WTC11 (cell line): ENCODE measurements at regions not wholly inside any gene's neighbourhood (a gene's known extent, or its start where the extent isn't known, plus 50 kb on each side); places are given as distances from the start of the nearest gene placed in this dataset.

ENCODE experiments used
- ATAC-seq: fragments of 200-7000 bp; cut with Tn5 transposase; 2 replicates; pipeline ENCODE4 v1.10.0; 2021; ENCODE audit warnings: mild to moderate bottlenecking, moderate library complexity
- CTCF ChIA-PET: fragments of 300-600 bp; sonication (Branson Sonifier 250); formaldehyde crosslinking; loops from one replicate; lab custom pipeline; 2021; ENCODE audit warnings: antibody characterized with exemption; lab: Charles Lee
- POLR2A ChIA-PET: fragments of 350-600 bp; sonication (Branson Sonifier 250); formaldehyde crosslinking; loops from one replicate; lab custom pipeline; 2021; ENCODE audit warnings: antibody characterized with exemption; lab: Charles Lee
- DNase-seq: peaks from one replicate; pipeline ENCODE4 v3.0.0; 2021; ENCODE audit warnings: low spot score
- H3K27ac Mint-ChIP-seq: 2 replicates; pipeline ENCODE4 v1.8.0; 2021; ENCODE audit warnings: mixed read lengths
- H3K27me3 Mint-ChIP-seq: 2 replicates; pipeline ENCODE4 v1.8.0; 2021; ENCODE audit warnings: low read depth, mild to moderate bottlenecking, moderate library complexity, mixed read lengths
- H3K36me3 Mint-ChIP-seq: 2 replicates; pipeline ENCODE4 v1.8.0; 2021; ENCODE audit warnings: mixed read lengths
- H3K4me1 Mint-ChIP-seq: 2 replicates; pipeline ENCODE4 v1.8.0; 2022; ENCODE audit warnings: mixed read lengths
- H3K4me3 Mint-ChIP-seq: 2 replicates; pipeline ENCODE4 v1.8.0; 2021; ENCODE audit warnings: mild to moderate bottlenecking, moderate library complexity, mixed read lengths
- H3K9me3 Mint-ChIP-seq: 2 replicates; pipeline ENCODE4 v1.8.0; 2021; ENCODE audit warnings: mixed read lengths
- FOXP1 ChIP-seq: sonication (generic); formaldehyde crosslinking; IDR thresholded peaks from 2 replicates; pipeline ENCODE4 v1.8.0; 2022; ENCODE audit warnings: missing genetic modification reagents, mild to moderate bottlenecking, moderate library complexity, borderline replicate concordance
- IRF2 ChIP-seq: sonication (generic); formaldehyde crosslinking; IDR thresholded peaks from 2 replicates; pipeline ENCODE4 v1.8.0; 2022; ENCODE audit warnings: low read depth, missing genetic modification reagents, borderline replicate concordance
- MYBL2 ChIP-seq: sonication (generic); formaldehyde crosslinking; IDR thresholded peaks from 2 replicates; pipeline ENCODE4 v1.8.1; 2023; ENCODE audit warnings: mild to moderate bottlenecking, moderate library complexity, missing genetic modification reagents
- NFATC4 ChIP-seq: fragments of 250-450 bp; sonication (Bioruptor Pico); IDR thresholded peaks from 2 replicates; pipeline ENCODE4 v1.9.0; 2021; ENCODE audit warnings: mild to moderate bottlenecking
- RELA ChIP-seq: sonication (generic); formaldehyde crosslinking; IDR thresholded peaks from 2 replicates; pipeline ENCODE4 v1.8.1; 2022; ENCODE audit warnings: missing genetic modification reagents, mild to moderate bottlenecking, borderline replicate concordance
- RORB ChIP-seq: fragments of 250-450 bp; sonication (Bioruptor Pico); IDR thresholded peaks from 2 replicates; pipeline ENCODE4 v1.9.0; 2021; ENCODE audit warnings: mild to moderate bottlenecking
- SMAD3 ChIP-seq: sonication (generic); formaldehyde crosslinking; IDR thresholded peaks from 2 replicates; pipeline ENCODE4 v1.8.0; 2022; ENCODE audit warnings: missing genetic modification reagents, mild to moderate bottlenecking, borderline replicate concordance
- TEAD1 ChIP-seq: sonication (generic); formaldehyde crosslinking; IDR thresholded peaks from 2 replicates; pipeline ENCODE4 v1.8.0; 2022; ENCODE audit warnings: mild to moderate bottlenecking, missing genetic modification reagents
- ZBTB21 ChIP-seq: sonication (generic); formaldehyde crosslinking; IDR thresholded peaks from 2 replicates; pipeline ENCODE4 v1.8.1; 2023; ENCODE audit warnings: mild to moderate bottlenecking, missing genetic modification reagents, borderline replicate concordance
- ZNF416 ChIP-seq: fragments of 250-450 bp; sonication (Bioruptor Pico); IDR thresholded peaks from 2 replicates; pipeline ENCODE4 v1.9.0; 2021; ENCODE audit warnings: mild to moderate bottlenecking, inconsistent platforms
- TF ChIP-seq, protein P1 (sequence below): sonication (generic); formaldehyde crosslinking; IDR thresholded peaks from 2 replicates; pipeline ENCODE4 v1.8.0; 2022; ENCODE audit warnings: mild to moderate bottlenecking, missing genetic modification reagents
- TF ChIP-seq, protein P2 (sequence below): sonication (generic); formaldehyde crosslinking; IDR thresholded peaks from 2 replicates; pipeline ENCODE4 v1.8.1; 2023; ENCODE audit warnings: mild to moderate bottlenecking, missing genetic modification reagents, borderline replicate concordance
- TF ChIP-seq, protein P3 (sequence below): fragments of 250-450 bp; sonication (Bioruptor Pico); IDR thresholded peaks from 2 replicates; pipeline ENCODE4 v1.8.0; 2021; ENCODE audit warnings: mild to moderate bottlenecking
- TF ChIP-seq, protein P4 (sequence below): sonication (generic); formaldehyde crosslinking; IDR thresholded peaks from 2 replicates; pipeline ENCODE4 v1.8.1; 2023; ENCODE audit warnings: mild to moderate bottlenecking, moderate library complexity, missing genetic modification reagents
- TF ChIP-seq, protein P5 (sequence below): sonication (generic); formaldehyde crosslinking; IDR thresholded peaks from 2 replicates; pipeline ENCODE4 v1.8.0; 2023; ENCODE audit warnings: missing genetic modification reagents, mild to moderate bottlenecking, borderline replicate concordance
- TF ChIP-seq, protein P6 (sequence below): fragments of 200-600 bp; IDR thresholded peaks from 2 replicates; pipeline ENCODE4 v1.8.0; 2022; ENCODE audit warnings: antibody characterized with exemption

DNA sequence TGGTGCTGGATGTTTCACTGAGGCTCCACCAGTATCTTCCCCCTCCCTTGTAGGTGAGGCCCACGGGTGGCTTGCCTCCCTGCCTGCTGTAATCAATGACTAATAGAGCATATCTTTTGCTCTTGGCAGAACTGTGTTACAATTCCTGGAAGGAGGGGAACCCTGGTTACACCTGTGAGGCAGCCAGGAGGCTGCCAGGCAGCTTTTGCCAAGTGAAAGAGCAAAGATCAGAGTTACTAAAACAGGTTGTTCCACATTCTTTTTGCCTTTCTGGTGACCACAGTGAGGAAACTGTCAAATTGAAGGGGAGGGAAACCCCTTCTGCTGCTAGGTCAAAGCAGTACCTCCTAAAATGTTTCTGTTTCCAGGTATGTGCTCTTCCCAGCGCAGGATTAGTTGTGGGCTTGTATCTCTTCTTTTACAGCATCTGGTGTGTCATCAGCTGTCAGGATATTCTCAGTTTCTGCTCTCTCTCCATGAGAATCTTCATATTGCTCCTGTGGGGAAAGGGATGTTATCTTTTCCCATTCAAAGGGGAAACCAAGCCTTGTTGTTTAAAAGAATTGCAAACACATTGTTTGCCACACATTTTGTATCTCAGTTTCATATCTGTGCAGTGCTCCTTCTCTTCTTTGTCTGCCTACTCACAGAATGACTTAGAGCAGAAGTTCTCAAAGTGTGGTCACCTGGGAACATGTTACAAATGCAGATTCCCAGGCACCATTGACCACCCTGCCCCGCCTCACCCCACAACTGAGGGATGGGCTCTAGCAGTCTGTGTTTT is 137.4 kb upstream of the UMPS start:
- Mint-ChIP-seq H3K9me3 (no peaks in the 10 kb centered on the region), H3K36me3 (no peaks in the 10 kb centered on the region), H3K4me3 (no peak overlapping the region), H3K27me3 (peaks cover 6% of the 10 kb centered on the region), H3K4me1 (peaks cover 21% of the 10 kb centered on the region), H3K27ac (no peak overlapping the region)
- TF ChIP-seq RORB (CRISPR knock-in tag), result no peak
- no peak for TF ChIP-seq ZBTB21 (CRISPR knock-in tag)
- TF ChIP-seq IRF2 (CRISPR knock-in tag), result no peak
- no peak for TF ChIP-seq MYBL2
- TF ChIP-seq NFATC4 (CRISPR knock-in tag), result no peak
- TF ChIP-seq, protein P1, sequence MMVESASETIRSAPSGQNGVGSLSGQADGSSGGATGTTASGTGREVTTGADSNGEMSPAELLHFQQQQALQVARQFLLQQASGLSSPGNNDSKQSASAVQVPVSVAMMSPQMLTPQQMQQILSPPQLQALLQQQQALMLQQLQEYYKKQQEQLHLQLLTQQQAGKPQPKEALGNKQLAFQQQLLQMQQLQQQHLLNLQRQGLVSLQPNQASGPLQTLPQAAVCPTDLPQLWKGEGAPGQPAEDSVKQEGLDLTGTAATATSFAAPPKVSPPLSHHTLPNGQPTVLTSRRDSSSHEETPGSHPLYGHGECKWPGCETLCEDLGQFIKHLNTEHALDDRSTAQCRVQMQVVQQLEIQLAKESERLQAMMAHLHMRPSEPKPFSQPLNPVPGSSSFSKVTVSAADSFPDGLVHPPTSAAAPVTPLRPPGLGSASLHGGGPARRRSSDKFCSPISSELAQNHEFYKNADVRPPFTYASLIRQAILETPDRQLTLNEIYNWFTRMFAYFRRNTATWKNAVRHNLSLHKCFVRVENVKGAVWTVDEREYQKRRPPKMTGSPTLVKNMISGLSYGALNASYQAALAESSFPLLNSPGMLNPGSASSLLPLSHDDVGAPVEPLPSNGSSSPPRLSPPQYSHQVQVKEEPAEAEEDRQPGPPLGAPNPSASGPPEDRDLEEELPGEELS, result no peak
- TF ChIP-seq, protein P2, sequence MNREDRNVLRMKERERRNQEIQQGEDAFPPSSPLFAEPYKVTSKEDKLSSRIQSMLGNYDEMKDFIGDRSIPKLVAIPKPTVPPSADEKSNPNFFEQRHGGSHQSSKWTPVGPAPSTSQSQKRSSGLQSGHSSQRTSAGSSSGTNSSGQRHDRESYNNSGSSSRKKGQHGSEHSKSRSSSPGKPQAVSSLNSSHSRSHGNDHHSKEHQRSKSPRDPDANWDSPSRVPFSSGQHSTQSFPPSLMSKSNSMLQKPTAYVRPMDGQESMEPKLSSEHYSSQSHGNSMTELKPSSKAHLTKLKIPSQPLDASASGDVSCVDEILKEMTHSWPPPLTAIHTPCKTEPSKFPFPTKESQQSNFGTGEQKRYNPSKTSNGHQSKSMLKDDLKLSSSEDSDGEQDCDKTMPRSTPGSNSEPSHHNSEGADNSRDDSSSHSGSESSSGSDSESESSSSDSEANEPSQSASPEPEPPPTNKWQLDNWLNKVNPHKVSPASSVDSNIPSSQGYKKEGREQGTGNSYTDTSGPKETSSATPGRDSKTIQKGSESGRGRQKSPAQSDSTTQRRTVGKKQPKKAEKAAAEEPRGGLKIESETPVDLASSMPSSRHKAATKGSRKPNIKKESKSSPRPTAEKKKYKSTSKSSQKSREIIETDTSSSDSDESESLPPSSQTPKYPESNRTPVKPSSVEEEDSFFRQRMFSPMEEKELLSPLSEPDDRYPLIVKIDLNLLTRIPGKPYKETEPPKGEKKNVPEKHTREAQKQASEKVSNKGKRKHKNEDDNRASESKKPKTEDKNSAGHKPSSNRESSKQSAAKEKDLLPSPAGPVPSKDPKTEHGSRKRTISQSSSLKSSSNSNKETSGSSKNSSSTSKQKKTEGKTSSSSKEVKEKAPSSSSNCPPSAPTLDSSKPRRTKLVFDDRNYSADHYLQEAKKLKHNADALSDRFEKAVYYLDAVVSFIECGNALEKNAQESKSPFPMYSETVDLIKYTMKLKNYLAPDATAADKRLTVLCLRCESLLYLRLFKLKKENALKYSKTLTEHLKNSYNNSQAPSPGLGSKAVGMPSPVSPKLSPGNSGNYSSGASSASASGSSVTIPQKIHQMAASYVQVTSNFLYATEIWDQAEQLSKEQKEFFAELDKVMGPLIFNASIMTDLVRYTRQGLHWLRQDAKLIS (CRISPR knock-in tag), result no peak
- no peak for TF ChIP-seq TEAD1
- TF ChIP-seq FOXP1, result no peak
- TF ChIP-seq, protein P3, sequence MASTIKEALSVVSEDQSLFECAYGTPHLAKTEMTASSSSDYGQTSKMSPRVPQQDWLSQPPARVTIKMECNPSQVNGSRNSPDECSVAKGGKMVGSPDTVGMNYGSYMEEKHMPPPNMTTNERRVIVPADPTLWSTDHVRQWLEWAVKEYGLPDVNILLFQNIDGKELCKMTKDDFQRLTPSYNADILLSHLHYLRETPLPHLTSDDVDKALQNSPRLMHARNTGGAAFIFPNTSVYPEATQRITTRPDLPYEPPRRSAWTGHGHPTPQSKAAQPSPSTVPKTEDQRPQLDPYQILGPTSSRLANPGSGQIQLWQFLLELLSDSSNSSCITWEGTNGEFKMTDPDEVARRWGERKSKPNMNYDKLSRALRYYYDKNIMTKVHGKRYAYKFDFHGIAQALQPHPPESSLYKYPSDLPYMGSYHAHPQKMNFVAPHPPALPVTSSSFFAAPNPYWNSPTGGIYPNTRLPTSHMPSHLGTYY (CRISPR knock-in tag), result no peak
- TF ChIP-seq, protein P4, sequence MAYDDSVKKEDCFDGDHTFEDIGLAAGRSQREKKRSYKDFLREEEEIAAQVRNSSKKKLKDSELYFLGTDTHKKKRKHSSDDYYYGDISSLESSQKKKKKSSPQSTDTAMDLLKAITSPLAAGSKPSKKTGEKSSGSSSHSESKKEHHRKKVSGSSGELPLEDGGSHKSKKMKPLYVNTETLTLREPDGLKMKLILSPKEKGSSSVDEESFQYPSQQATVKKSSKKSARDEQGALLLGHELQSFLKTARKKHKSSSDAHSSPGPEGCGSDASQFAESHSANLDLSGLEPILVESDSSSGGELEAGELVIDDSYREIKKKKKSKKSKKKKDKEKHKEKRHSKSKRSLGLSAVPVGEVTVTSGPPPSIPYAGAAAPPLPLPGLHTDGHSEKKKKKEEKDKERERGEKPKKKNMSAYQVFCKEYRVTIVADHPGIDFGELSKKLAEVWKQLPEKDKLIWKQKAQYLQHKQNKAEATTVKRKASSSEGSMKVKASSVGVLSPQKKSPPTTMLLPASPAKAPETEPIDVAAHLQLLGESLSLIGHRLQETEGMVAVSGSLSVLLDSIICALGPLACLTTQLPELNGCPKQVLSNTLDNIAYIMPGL (CRISPR knock-in tag), result no peak
- TF ChIP-seq, protein P5, sequence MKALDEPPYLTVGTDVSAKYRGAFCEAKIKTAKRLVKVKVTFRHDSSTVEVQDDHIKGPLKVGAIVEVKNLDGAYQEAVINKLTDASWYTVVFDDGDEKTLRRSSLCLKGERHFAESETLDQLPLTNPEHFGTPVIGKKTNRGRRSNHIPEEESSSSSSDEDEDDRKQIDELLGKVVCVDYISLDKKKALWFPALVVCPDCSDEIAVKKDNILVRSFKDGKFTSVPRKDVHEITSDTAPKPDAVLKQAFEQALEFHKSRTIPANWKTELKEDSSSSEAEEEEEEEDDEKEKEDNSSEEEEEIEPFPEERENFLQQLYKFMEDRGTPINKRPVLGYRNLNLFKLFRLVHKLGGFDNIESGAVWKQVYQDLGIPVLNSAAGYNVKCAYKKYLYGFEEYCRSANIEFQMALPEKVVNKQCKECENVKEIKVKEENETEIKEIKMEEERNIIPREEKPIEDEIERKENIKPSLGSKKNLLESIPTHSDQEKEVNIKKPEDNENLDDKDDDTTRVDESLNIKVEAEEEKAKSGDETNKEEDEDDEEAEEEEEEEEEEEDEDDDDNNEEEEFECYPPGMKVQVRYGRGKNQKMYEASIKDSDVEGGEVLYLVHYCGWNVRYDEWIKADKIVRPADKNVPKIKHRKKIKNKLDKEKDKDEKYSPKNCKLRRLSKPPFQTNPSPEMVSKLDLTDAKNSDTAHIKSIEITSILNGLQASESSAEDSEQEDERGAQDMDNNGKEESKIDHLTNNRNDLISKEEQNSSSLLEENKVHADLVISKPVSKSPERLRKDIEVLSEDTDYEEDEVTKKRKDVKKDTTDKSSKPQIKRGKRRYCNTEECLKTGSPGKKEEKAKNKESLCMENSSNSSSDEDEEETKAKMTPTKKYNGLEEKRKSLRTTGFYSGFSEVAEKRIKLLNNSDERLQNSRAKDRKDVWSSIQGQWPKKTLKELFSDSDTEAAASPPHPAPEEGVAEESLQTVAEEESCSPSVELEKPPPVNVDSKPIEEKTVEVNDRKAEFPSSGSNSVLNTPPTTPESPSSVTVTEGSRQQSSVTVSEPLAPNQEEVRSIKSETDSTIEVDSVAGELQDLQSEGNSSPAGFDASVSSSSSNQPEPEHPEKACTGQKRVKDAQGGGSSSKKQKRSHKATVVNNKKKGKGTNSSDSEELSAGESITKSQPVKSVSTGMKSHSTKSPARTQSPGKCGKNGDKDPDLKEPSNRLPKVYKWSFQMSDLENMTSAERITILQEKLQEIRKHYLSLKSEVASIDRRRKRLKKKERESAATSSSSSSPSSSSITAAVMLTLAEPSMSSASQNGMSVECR (CRISPR knock-in tag), result no peak
- no peak for TF ChIP-seq SMAD3 (CRISPR knock-in tag)
- no peak for TF ChIP-seq RELA (CRISPR knock-in tag)
- TF ChIP-seq ZNF416 (CRISPR knock-in tag), result no peak
- TF ChIP-seq, protein P6, sequence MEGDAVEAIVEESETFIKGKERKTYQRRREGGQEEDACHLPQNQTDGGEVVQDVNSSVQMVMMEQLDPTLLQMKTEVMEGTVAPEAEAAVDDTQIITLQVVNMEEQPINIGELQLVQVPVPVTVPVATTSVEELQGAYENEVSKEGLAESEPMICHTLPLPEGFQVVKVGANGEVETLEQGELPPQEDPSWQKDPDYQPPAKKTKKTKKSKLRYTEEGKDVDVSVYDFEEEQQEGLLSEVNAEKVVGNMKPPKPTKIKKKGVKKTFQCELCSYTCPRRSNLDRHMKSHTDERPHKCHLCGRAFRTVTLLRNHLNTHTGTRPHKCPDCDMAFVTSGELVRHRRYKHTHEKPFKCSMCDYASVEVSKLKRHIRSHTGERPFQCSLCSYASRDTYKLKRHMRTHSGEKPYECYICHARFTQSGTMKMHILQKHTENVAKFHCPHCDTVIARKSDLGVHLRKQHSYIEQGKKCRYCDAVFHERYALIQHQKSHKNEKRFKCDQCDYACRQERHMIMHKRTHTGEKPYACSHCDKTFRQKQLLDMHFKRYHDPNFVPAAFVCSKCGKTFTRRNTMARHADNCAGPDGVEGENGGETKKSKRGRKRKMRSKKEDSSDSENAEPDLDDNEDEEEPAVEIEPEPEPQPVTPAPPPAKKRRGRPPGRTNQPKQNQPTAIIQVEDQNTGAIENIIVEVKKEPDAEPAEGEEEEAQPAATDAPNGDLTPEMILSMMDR, result no peak
- DNase-seq (no peak), ATAC-seq (peak; percentile 67)
- CTCF ChIA-PET, result interaction anchor here (0.6 kb wide), 1 partner anchor 96 kb away, joined by 3 read pairs; no protein-coding TSS in a partner anchor
- POLR2A ChIA-PET, result no interaction called here
